ENCODE measurements at regions not wholly inside any gene's neighbourhood (a gene's known extent, or its start where the extent isn't known, plus 50 kb on each side); places are given as distances from the start of the nearest gene placed in this dataset.

GRCh38 chr17:20938244-20938643 is 104.6 kb downstream of the USP22 start:
- no peak for DNase-seq
- no peak overlapping the region for H3K27ac ChIP-seq (ENCODE audit: insufficient read length, low read depth, low read length)
- peaks cover 0 to 6% (median 0%) of the 10 kb centered on the region in 3 experiments; a peak in 2 of 7 replicates for H3K36me3 Mint-ChIP-seq (ENCODE audit: insufficient read depth in 1 of 3, low read depth in 3 of 3)

More at GRCh38 chr17:20938244-20938643, 104.6 kb downstream of the USP22 start:
- Histone ChIP-seq H3K4me1 (ENCODE audit: insufficient read depth, low read length) (0 out of 2 replicates have a peak, but pooled peaks cover 3% of the 10 kb centered on the region), H3K14ac (ENCODE audit: insufficient read depth, low read length) (no peak overlapping the region), H3K79me1 (ENCODE audit: insufficient read depth, low read depth, low read length, poor library complexity, severe bottlenecking) (no peaks in the 10 kb centered on the region), H3K27me3 (ENCODE audit: insufficient read depth, low read length) (no peaks in the 10 kb centered on the region), H2AFZ (ENCODE audit: low read length) (no peak overlapping the region), H4K5ac (ENCODE audit: insufficient read length, low read depth, low read length) (no peak overlapping the region), H3K18ac (ENCODE audit: insufficient read length, low read depth, low read length) (no peak overlapping the region), H4K20me1 (ENCODE audit: control insufficient read depth, insufficient read depth, insufficient read length) (peaks cover 5% of the 10 kb centered on the region), H2BK120ac (ENCODE audit: low read depth, low read length, poor library complexity, severe bottlenecking) (no peak overlapping the region), H3T11ph (ENCODE audit: low read length) (no peak overlapping the region), H3K9me3 (ENCODE audit: control insufficient read depth, low read depth, low read length) (no peaks in the 10 kb centered on the region), H3K23me2 (ENCODE audit: insufficient read length, low read depth, low read length, poor library complexity, severe bottlenecking) (no peaks in the 10 kb centered on the region), H4K8ac (replicated peaks; ENCODE audit: insufficient read length, low read depth, low read length) (no peak overlapping the region), H2BK12ac (ENCODE audit: insufficient read length, low read depth, low read length) (no peak overlapping the region), H3K9ac (ENCODE audit: extremely low read depth, insufficient read length, low read length) (no peak overlapping the region), H4K91ac (ENCODE audit: insufficient read length, low read depth, low read length) (no peak overlapping the region), H3K4me2 (ENCODE audit: insufficient read depth, insufficient read length, low read length) (no peak overlapping the region), H2BK20ac (ENCODE audit: low read depth, low read length, poor library complexity, severe bottlenecking) (no peak overlapping the region), H3K4ac (ENCODE audit: low read depth, low read length) (no peak overlapping the region), H2AK5ac (ENCODE audit: insufficient read length, low read length) (no peak overlapping the region), H3K79me2 (ENCODE audit: insufficient read depth, low read length) (no peaks in the 10 kb centered on the region; the same call in 1 of the 2 replicates), H2BK5ac (ENCODE audit: insufficient read length, low read length) (no peak overlapping the region), H3K23ac (ENCODE audit: insufficient read length, low read depth, low read length) (no peak overlapping the region), H2BK15ac (ENCODE audit: low read depth, low read length) (no peak overlapping the region), H3K56ac (ENCODE audit: insufficient read length, low read depth, low read length) (no peak overlapping the region)
- H3K4me3 Mint-ChIP-seq: no peak overlapping the region
- peaks cover under 1 to 2% of the 10 kb centered on the region in 2 experiments; a peak in 1 of 4 replicates for H3K4me1 Mint-ChIP-seq
- no peak overlapping the region for H3K27ac Mint-ChIP-seq
- no peak for TF ChIP-seq CTCF (conservative IDR thresholded peaks at IDR 0.05)
- no peaks in the 10 kb centered on the region for H3K9me3 Mint-ChIP-seq
- WGBS (ENCODE audit: extremely low coverage, insufficient read length, low lambda C conversion rate): no CpG with 5 or more reads among the region's 15 CpGs
- no peaks in the 10 kb centered on the region for H3K27me3 Mint-ChIP-seq (ENCODE audit: low read depth)

Measured in H9 (cell line).